Tibial nerve (tissue), 4 donors: ENCODE measurements at regions not wholly inside any gene's neighbourhood (a gene's known extent, or its start where the extent isn't known, plus 50 kb on each side); places are given as distances from the start of the nearest gene placed in this dataset.

Source experiments
- EP300 ChIP-seq, 2 donors: sonication (generic); formaldehyde crosslinking; IDR thresholded peaks; one replicate each; pipeline ENCODE4 v1.6.1; 2017; ENCODE audit warnings: antibody characterized with exemption in 2 of 2, mild to moderate bottlenecking in 1 of 2
- TF ChIP-seq, protein P1 (sequence below), 5 experiments: fragments of 200-600 bp in 3 of 5; fragments of 450-650 bp in 2 of 5; sonication (generic) in 3 of 5; IDR thresholded peaks; one replicate each; pipeline ENCODE4 v1.5.1; 2016 to 2019; ENCODE audit warnings: antibody characterized with exemption in 5 of 5, mild to moderate bottlenecking in 3 of 5, moderate library complexity in 2 of 5

- TF ChIP-seq, protein P1, sequence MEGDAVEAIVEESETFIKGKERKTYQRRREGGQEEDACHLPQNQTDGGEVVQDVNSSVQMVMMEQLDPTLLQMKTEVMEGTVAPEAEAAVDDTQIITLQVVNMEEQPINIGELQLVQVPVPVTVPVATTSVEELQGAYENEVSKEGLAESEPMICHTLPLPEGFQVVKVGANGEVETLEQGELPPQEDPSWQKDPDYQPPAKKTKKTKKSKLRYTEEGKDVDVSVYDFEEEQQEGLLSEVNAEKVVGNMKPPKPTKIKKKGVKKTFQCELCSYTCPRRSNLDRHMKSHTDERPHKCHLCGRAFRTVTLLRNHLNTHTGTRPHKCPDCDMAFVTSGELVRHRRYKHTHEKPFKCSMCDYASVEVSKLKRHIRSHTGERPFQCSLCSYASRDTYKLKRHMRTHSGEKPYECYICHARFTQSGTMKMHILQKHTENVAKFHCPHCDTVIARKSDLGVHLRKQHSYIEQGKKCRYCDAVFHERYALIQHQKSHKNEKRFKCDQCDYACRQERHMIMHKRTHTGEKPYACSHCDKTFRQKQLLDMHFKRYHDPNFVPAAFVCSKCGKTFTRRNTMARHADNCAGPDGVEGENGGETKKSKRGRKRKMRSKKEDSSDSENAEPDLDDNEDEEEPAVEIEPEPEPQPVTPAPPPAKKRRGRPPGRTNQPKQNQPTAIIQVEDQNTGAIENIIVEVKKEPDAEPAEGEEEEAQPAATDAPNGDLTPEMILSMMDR (IDR thresholded peaks at IDR 0.05) = no peak
- TF ChIP-seq EP300 (IDR thresholded peaks at IDR 0.05) = no peak
Observed at GRCh38 chr9:118446943-118447639, 742.9 kb downstream of the TLR4 start.
